Keratinocyte (primary cell): ENCODE measurements at regions not wholly inside any gene's neighbourhood (a gene's known extent, or its start where the extent isn't known, plus 50 kb on each side); places are given as distances from the start of the nearest gene placed in this dataset.
"Not testable (repeated sequence)": the region's sequence is repeated elsewhere in the genome, so short reads cannot be mapped to it uniquely, and the experiment has no call there.

ENCODE experiments used
- DNase-seq: peaks from one replicate; pipeline ENCODE4 v3.0.0-alpha.2; 2011; ENCODE audit warnings: low read depth, missing footprints, low spot score
- FAIRE-seq: peaks from 2 replicates; lab custom pipeline; 2011; peaks lifted over from hg19 to GRCh38; lab: Jason Lieb, UNC
- H2AFZ ChIP-seq: 2 replicates; pipeline ENCODE4 v1.6.0; 2012; ENCODE audit warnings: low read length, control low read depth, inconsistent platforms; ENCODE audit not compliant: control insufficient read depth
- H3K27ac ChIP-seq: 2 replicates; pipeline ENCODE4 v1.5.1; 2011; ENCODE audit warnings: low read length; ENCODE audit not compliant: control insufficient read depth, insufficient read depth
- H3K27me3 ChIP-seq: 3 replicates; pipeline ENCODE4 v1.6.0; 2011; ENCODE audit warnings: low read length; ENCODE audit not compliant: control insufficient read depth, insufficient read depth; ENCODE audit errors: extremely low read depth
- H3K36me3 ChIP-seq, 2 experiments: 2 replicates in 1 of 2; 3 replicates in 1 of 2; pipeline ENCODE4 v1.5.1; 2011; ENCODE audit warnings: low read length in 2 of 2, mild to moderate bottlenecking in 1 of 2; ENCODE audit not compliant: control insufficient read depth in 2 of 2, insufficient read depth in 2 of 2; ENCODE audit errors: extremely low read depth in 1 of 2
- H3K4me1 ChIP-seq: 3 replicates; pipeline ENCODE4 v1.5.1; 2011; ENCODE audit warnings: low read length; ENCODE audit not compliant: control insufficient read depth, insufficient read depth; ENCODE audit errors: extremely low read depth
- H3K4me2 ChIP-seq: 3 replicates; pipeline ENCODE4 v1.6.0; 2011; ENCODE audit warnings: low read depth, low read length; ENCODE audit not compliant: control insufficient read depth, insufficient read depth; ENCODE audit errors: extremely low read depth
- H3K4me3 ChIP-seq, 3 experiments: fragments of 200-600 bp in 1 of 3; sonication (generic) in 1 of 3; 2 replicates in 2 of 3; 3 replicates in 1 of 3; pipeline ENCODE4 v1.5.1; 2011 to 2016; ENCODE audit warnings: low read length in 3 of 3, mild to moderate bottlenecking in 3 of 3, control low read depth in 2 of 3, inconsistent platforms in 1 of 3, low read depth in 1 of 3, mixed read lengths in 1 of 3, mixed run types in 1 of 3, moderate library complexity in 1 of 3; ENCODE audit not compliant: control insufficient read depth in 2 of 3, insufficient read depth in 2 of 3; ENCODE audit errors: extremely low read depth in 1 of 3
- H3K79me2 ChIP-seq: 2 replicates; pipeline ENCODE4 v1.6.0; 2012; ENCODE audit warnings: low read length; ENCODE audit not compliant: control insufficient read depth, insufficient read depth
- H3K9ac ChIP-seq: 3 replicates; pipeline ENCODE4 v1.6.0; 2011; ENCODE audit warnings: low read length; ENCODE audit not compliant: control insufficient read depth, insufficient read depth; ENCODE audit errors: extremely low read depth
- H3K9me1 ChIP-seq: 3 replicates; pipeline ENCODE4 v1.6.0; 2011; ENCODE audit warnings: low read length; ENCODE audit not compliant: control insufficient read depth, insufficient read depth; ENCODE audit errors: extremely low read depth
- H3K9me3 ChIP-seq: 2 replicates; pipeline ENCODE4 v1.5.1; 2012; ENCODE audit warnings: low read depth, low read length; ENCODE audit not compliant: control insufficient read depth
- H4K20me1 ChIP-seq: 3 replicates; pipeline ENCODE4 v1.6.0; 2011; ENCODE audit warnings: low read length; ENCODE audit not compliant: control insufficient read depth, insufficient read depth; ENCODE audit errors: extremely low read depth
- EZH2 ChIP-seq: IDR thresholded peaks from one replicate; pipeline ENCODE4 v1.6.1; 2012; ENCODE audit warnings: inconsistent platforms, mild to moderate bottlenecking, low read length, moderate library complexity
- dilution Hi-C: fragments of 300-500 bp; cut with MboI; formaldehyde crosslinking; loops from one replicate; pipeline ENCODE4 v1.7.0; 2020; ENCODE audit warnings: low sequenced_read_pairs; ENCODE audit not compliant: extremely low pct_ligation_motif_present
- TF ChIP-seq, protein P1 (sequence below), 3 experiments: IDR thresholded peaks in 1 of 3; conservative IDR thresholded peaks in 1 of 3; optimal IDR thresholded peaks in 1 of 3; 2 replicates in 2 of 3; 3 replicates in 1 of 3; pipeline versions ENCODE3 to v1.5.1; 2011; ENCODE audit warnings: low read length in 3 of 3, mild to moderate bottlenecking in 3 of 3, moderate library complexity in 2 of 3, control low read depth in 1 of 3, inconsistent platforms in 1 of 3; ENCODE audit not compliant: insufficient read depth in 2 of 3; ENCODE audit errors: extremely low read depth in 1 of 3

DNA sequence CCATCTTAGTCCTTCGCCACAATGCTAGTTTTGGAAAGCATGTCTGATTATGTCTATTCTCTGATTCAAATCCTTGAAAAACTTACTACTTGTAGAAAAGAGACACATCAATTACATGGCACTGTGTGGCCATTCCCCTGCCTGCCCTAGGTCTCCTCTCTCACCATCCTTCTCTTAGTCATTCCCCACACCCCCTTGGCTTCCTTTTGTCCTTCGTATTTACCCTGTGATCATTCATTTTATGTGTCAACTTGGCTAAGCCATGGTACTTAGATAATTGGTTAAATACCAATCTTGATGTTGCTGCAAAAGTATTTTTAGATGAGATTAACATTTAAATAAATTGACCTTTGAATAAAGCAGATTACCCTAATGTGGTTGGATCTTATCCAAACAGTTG, 122.9 kb upstream of the CDH11 start:
- dilution Hi-C loops, result no loop called here
- DNase-seq, result no peak
- FAIRE-seq, result no peak
- H3K9me1 ChIP-seq, result no peaks in the 10 kb centered on the region
- H3K9ac ChIP-seq, result no peak overlapping the region
- H3K4me2 ChIP-seq, result no peak overlapping the region
- H3K79me2 ChIP-seq, result no peaks in the 10 kb centered on the region
- no peaks in the 10 kb centered on the region for H3K9me3 ChIP-seq
- H3K36me3 ChIP-seq, result no peaks in the 10 kb centered on the region
- no peak overlapping the region for H3K4me3 ChIP-seq
- TF ChIP-seq, protein P1, sequence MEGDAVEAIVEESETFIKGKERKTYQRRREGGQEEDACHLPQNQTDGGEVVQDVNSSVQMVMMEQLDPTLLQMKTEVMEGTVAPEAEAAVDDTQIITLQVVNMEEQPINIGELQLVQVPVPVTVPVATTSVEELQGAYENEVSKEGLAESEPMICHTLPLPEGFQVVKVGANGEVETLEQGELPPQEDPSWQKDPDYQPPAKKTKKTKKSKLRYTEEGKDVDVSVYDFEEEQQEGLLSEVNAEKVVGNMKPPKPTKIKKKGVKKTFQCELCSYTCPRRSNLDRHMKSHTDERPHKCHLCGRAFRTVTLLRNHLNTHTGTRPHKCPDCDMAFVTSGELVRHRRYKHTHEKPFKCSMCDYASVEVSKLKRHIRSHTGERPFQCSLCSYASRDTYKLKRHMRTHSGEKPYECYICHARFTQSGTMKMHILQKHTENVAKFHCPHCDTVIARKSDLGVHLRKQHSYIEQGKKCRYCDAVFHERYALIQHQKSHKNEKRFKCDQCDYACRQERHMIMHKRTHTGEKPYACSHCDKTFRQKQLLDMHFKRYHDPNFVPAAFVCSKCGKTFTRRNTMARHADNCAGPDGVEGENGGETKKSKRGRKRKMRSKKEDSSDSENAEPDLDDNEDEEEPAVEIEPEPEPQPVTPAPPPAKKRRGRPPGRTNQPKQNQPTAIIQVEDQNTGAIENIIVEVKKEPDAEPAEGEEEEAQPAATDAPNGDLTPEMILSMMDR (optimal IDR thresholded peaks at IDR 0.05 in 1 of 3, IDR thresholded peaks at IDR 0.05 in 1 of 3, conservative IDR thresholded peaks at IDR 0.05 in 1 of 3; ENCODE audit: extremely low read depth in 1 of 3, insufficient read depth in 2 of 3, low read length in 3 of 3), result no peak
- no peak for TF ChIP-seq EZH2
- H2AFZ ChIP-seq, result no peak overlapping the region
- no peak overlapping the region for H3K27ac ChIP-seq
- no peaks in the 10 kb centered on the region for H3K4me1 ChIP-seq
- H3K27me3 ChIP-seq, result no peaks in the 10 kb centered on the region
- H4K20me1 ChIP-seq, result no peaks in the 10 kb centered on the region

GRCh38 chr16:65235339-65236177, 113.7 kb upstream of the CDH11 start:
- FAIRE-seq (no peak), DNase-seq (no peak)
- no peaks in the 10 kb centered on the region for H3K27me3 ChIP-seq
- H2AFZ ChIP-seq, result no peak overlapping the region
- H3K79me2 ChIP-seq, result no peaks in the 10 kb centered on the region
- H3K36me3 ChIP-seq, result no peaks in the 10 kb centered on the region
- no peaks in the 10 kb centered on the region for H3K9me3 ChIP-seq
- H4K20me1 ChIP-seq, result no peaks in the 10 kb centered on the region
- no peak overlapping the region for H3K4me2 ChIP-seq
- no peak overlapping the region for H3K9ac ChIP-seq
- TF ChIP-seq EZH2, result no peak
- TF ChIP-seq, protein P1 (optimal IDR thresholded peaks at IDR 0.05 in 1 of 3, IDR thresholded peaks at IDR 0.05 in 1 of 3, conservative IDR thresholded peaks at IDR 0.05 in 1 of 3; ENCODE audit: extremely low read depth in 1 of 3, insufficient read depth in 2 of 3, low read length in 3 of 3), result no peak
- no peak overlapping the region for H3K4me3 ChIP-seq
- dilution Hi-C loops, result no loop called here
- H3K27ac ChIP-seq, result no peak overlapping the region
- H3K4me1 ChIP-seq, result no peaks in the 10 kb centered on the region
- H3K9me1 ChIP-seq, result no peaks in the 10 kb centered on the region

DNA sequence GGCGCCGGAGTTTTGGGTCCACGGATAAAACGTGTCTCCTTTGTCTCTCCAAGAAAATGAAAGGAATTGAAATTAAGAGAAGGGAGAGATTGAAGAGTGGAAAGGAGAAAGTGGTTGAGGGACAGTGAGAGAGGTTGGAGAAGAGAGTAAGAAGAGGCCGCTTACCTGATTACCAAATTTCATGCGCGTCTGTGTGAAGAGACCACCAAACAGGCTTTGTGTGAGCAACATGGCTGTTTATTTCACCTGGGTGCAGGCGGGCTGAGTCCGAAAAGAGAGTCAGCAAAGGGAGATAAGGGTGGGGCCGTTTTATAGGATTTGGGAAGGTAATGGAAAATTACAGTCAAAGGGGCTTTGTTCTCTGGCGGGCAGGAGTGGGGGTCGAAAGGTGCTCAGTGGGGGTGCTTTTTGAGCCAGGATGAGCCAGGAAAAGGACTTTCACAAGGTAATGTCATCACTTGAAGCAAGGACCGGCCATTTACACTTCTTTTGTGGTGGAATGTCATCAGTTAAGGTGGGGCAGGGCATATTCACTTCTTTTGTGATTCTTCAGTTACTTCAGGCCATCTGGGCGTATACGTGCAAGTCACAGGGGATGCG, 113.0 kb upstream of the CDH11 start:
- dilution Hi-C loops, H2AFZ ChIP-seq, H3K36me3 ChIP-seq, H3K4me1 ChIP-seq, DNase-seq, H3K27ac ChIP-seq, H3K4me3 ChIP-seq, H3K9me1 ChIP-seq, H3K79me2 ChIP-seq, H4K20me1 ChIP-seq, H3K4me2 ChIP-seq, H3K9ac ChIP-seq, FAIRE-seq, H3K27me3 ChIP-seq, H3K9me3 ChIP-seq: not testable (repeated sequence)
